B cell (primary cell): ENCODE measurements at regions not wholly inside any gene's neighbourhood (a gene's known extent, or its start where the extent isn't known, plus 50 kb on each side); places are given as distances from the start of the nearest gene placed in this dataset.

ENCODE experiments used
- ATAC-seq: fragments of 200-7000 bp; cut with Tn5 transposase; one replicate; pipeline ENCODE4 v1.10.0; 2021; ENCODE audit warnings: low read depth, mild to moderate bottlenecking, moderate number of reproducible peaks, moderate library complexity
- CTCF ChIA-PET: fragments of 350-600 bp; sonication (Branson Sonifier 250); formaldehyde crosslinking; loops from one replicate; lab custom pipeline; 2021; ENCODE audit warnings: antibody characterized with exemption, inconsistent platforms; lab: Charles Lee
- POLR2A ChIA-PET: fragments of 350-600 bp; sonication (Branson Sonifier 250); formaldehyde crosslinking; loops from one replicate; lab custom pipeline; 2021; ENCODE audit warnings: antibody characterized with exemption; lab: Charles Lee
- DNase-seq: peaks from one replicate; pipeline ENCODE4 v3.0.0; 2013
- H2AFZ ChIP-seq: 2 replicates; pipeline ENCODE4 v1.6.1; 2012; ENCODE audit warnings: mild to moderate bottlenecking, low read depth, low read length; ENCODE audit not compliant: insufficient read depth, poor library complexity, severe bottlenecking
- H3K27ac ChIP-seq, 2 donors: 1 replicate in 1 of 2; 2 replicates in 1 of 2; pipeline ENCODE4 v1.5.1; 2012 to 2013; ENCODE audit warnings: low read length in 2 of 2, mild to moderate bottlenecking in 2 of 2, moderate library complexity in 1 of 2
- H3K27me3 ChIP-seq, 4 experiments: fragments of 200-600 bp in 1 of 4; sonication (generic) in 1 of 4; replicated peaks in 1 of 4; 1 replicate in 2 of 4; 2 replicates in 2 of 4; pipeline versions ENCODE4 v1.6.1 to v1.7.0; 2013 to 2016; ENCODE audit warnings: low read length in 3 of 4, mild to moderate bottlenecking in 2 of 4, mixed read lengths in 1 of 4, moderate library complexity in 1 of 4; ENCODE audit not compliant: insufficient read depth in 4 of 4, control insufficient read depth in 3 of 4; ENCODE audit errors: control extremely low read depth in 1 of 4
- H3K36me3 ChIP-seq, 2 experiments: replicated peaks in 1 of 2; 1 replicate in 1 of 2; 2 replicates in 1 of 2; pipeline versions ENCODE4 v1.6.1 to v1.7.1; 2013; ENCODE audit warnings: low read length in 1 of 2; ENCODE audit not compliant: insufficient read depth in 2 of 2, control insufficient read depth in 1 of 2; ENCODE audit errors: control extremely low read depth in 1 of 2, extremely low read depth in 1 of 2
- H3K4me1 ChIP-seq, 2 donors: fragments of 200-600 bp in 1 of 2; sonication (generic) in 1 of 2; 1 replicate in 1 of 2; 2 replicates in 1 of 2; pipeline versions ENCODE4 v1.5.1 to v1.6.1; 2013 to 2017; ENCODE audit warnings: low read length in 2 of 2; ENCODE audit not compliant: control insufficient read depth in 2 of 2, insufficient read depth in 2 of 2
- H3K4me2 ChIP-seq: replicated peaks from 2 replicates; pipeline ENCODE3; 2012; ENCODE audit warnings: mild to moderate bottlenecking, low read depth, low read length; ENCODE audit not compliant: poor library complexity, severe bottlenecking
- H3K4me3 ChIP-seq, 5 experiments: fragments of 200-600 bp in 1 of 5; sonication (generic) in 1 of 5; 1 replicate in 3 of 5; 2 replicates in 2 of 5; pipeline versions ENCODE4 v1.5.1 to v1.7.0; 2011 to 2016; ENCODE audit warnings: low read length in 4 of 5, mild to moderate bottlenecking in 4 of 5, low read depth in 2 of 5, control low read depth in 1 of 5, moderate library complexity in 1 of 5; ENCODE audit not compliant: insufficient read depth in 1 of 5; ENCODE audit errors: control extremely low read depth in 1 of 5, extremely low read depth in 1 of 5
- H3K79me2 ChIP-seq: fragments of 200-600 bp; sonication (generic); one replicate; pipeline ENCODE4 v1.6.0; 2016; ENCODE audit warnings: low read length; ENCODE audit not compliant: control insufficient read depth, insufficient read depth
- H3K9ac ChIP-seq: fragments of 200-600 bp; sonication (generic); 2 replicates; pipeline ENCODE4 v1.6.1; 2017; ENCODE audit warnings: mild to moderate bottlenecking, low read length, moderate library complexity
- H3K9me3 ChIP-seq, 3 donors: one replicate each; pipeline versions ENCODE4 v1.6.1 to v1.7.1; 2013; ENCODE audit warnings: low read length in 2 of 3; ENCODE audit not compliant: control insufficient read depth in 2 of 3, insufficient read depth in 1 of 3; ENCODE audit errors: control extremely low read depth in 1 of 3
- H4K20me1 ChIP-seq: 2 replicates; pipeline ENCODE4 v1.6.0; 2012; ENCODE audit warnings: mild to moderate bottlenecking, low read length; ENCODE audit not compliant: insufficient read depth, control insufficient read depth, poor library complexity, severe bottlenecking
- H3K27ac Mint-ChIP-seq: one replicate; pipeline ENCODE4 v1.8.0; 2021; ENCODE audit warnings: mixed read lengths
- H3K27me3 Mint-ChIP-seq: one replicate; pipeline ENCODE4 v1.8.0; 2021; ENCODE audit warnings: mixed read lengths
- H3K4me1 Mint-ChIP-seq: one replicate; pipeline ENCODE4 v1.8.0; 2021; ENCODE audit warnings: mixed read lengths
- H3K4me3 Mint-ChIP-seq: one replicate; pipeline ENCODE4 v1.8.0; 2021; ENCODE audit warnings: mixed read lengths
- H3K9me3 Mint-ChIP-seq: one replicate; pipeline ENCODE4 v1.8.0; 2022; ENCODE audit warnings: mixed read lengths; ENCODE audit not compliant: insufficient read depth
- CTCF ChIP-seq: fragments of 200-600 bp; IDR thresholded peaks from one replicate; pipeline ENCODE4 v1.8.0; 2022; ENCODE audit warnings: antibody characterized with exemption, mild to moderate bottlenecking
- EZH2 ChIP-seq: IDR thresholded peaks from 2 replicates; pipeline ENCODE4 v1.6.1; 2012; ENCODE audit warnings: borderline replicate concordance, low read depth, mild to moderate bottlenecking, moderate library complexity, low read length; ENCODE audit not compliant: insufficient read depth, poor library complexity, severe bottlenecking
- WGBS: methylation state at CpG from one replicate; pipeline ENCODE4 v1.1.5; 2013; ENCODE audit warnings: missing lambda C conversion rate; ENCODE audit not compliant: insufficient coverage; 5-methylcytosine and 5-hydroxymethylcytosine counted together
- intact Hi-C: fragments of 100-400 bp; cut with micrococcal nuclease; formaldehyde crosslinking; loops from one replicate; pipeline ENCODE4 v1.10.0; 2022

GRCh38 chr4:134668237-134668636, 466.6 kb upstream of the PABPC4L start:
- Histone ChIP-seq H3K27ac (no peak overlapping the region), H2AFZ (no peak overlapping the region), H3K4me2 (no peak overlapping the region), H3K79me2 (no peaks in the 10 kb centered on the region), H3K9me3 (peaks cover 0 to 12% (median 0%) of the 10 kb centered on the region in 3 donors), H3K27me3 (no peaks in the 10 kb centered on the region), H3K9ac (no peak overlapping the region), H3K36me3 (no peaks in the 10 kb centered on the region), H3K4me3 (no peak overlapping the region), H4K20me1 (no peaks in the 10 kb centered on the region), H3K4me1 (no peaks in the 10 kb centered on the region)
- Mint-ChIP-seq H3K4me1 (no peaks in the 10 kb centered on the region), H3K4me3 (no peak overlapping the region), H3K27me3 (no peaks in the 10 kb centered on the region), H3K27ac (no peak overlapping the region), H3K9me3 (no peaks in the 10 kb centered on the region)
- ATAC-seq (no peak), DNase-seq (no peak)
- intact Hi-C loops = no loop called here
- no peak for TF ChIP-seq CTCF
- no peak for TF ChIP-seq EZH2
- 83% methylated on average over 1 of the region's 2 CpGs for WGBS
- ChIA-PET CTCF (no interaction called here), POLR2A (no interaction called here)

GRCh38 chr4:134666640-134667039, 465.1 kb upstream of the PABPC4L start:
- intact Hi-C loops = no loop called here
- Mint-ChIP-seq H3K4me1 (no peaks in the 10 kb centered on the region), H3K27me3 (no peaks in the 10 kb centered on the region), H3K27ac (no peak overlapping the region), H3K4me3 (no peak overlapping the region), H3K9me3 (no peaks in the 10 kb centered on the region)
- H3K36me3 ChIP-seq = no peaks in the 10 kb centered on the region
- no peak overlapping the region for H3K4me2 ChIP-seq
- H3K79me2 ChIP-seq = no peaks in the 10 kb centered on the region
- H3K4me1 ChIP-seq = no peaks in the 10 kb centered on the region
- H3K9ac ChIP-seq = no peak overlapping the region
- H4K20me1 ChIP-seq = no peaks in the 10 kb centered on the region
- CTCF ChIA-PET = no interaction called here
- TF ChIP-seq EZH2 = no peak
- TF ChIP-seq CTCF = no peak
- ATAC-seq (no peak), DNase-seq (no peak)
- no peak overlapping the region for H3K4me3 ChIP-seq
- H3K27me3 ChIP-seq = no peaks in the 10 kb centered on the region
- peaks cover 0 to 15% (median 0%) of the 10 kb centered on the region in 3 donors for H3K9me3 ChIP-seq
- no peak overlapping the region for H3K27ac ChIP-seq
- no peak overlapping the region for H2AFZ ChIP-seq
- 97% methylated on average over 4 of the region's 4 CpGs for WGBS
- POLR2A ChIA-PET = no interaction called here
